WTC11 (cell line): ENCODE measurements at regions not wholly inside any gene's neighbourhood (a gene's known extent, or its start where the extent isn't known, plus 50 kb on each side); places are given as distances from the start of the nearest gene placed in this dataset.

Experiments used
- ATAC-seq: fragments of 200-7000 bp; cut with Tn5 transposase; 2 replicates; pipeline ENCODE4 v1.10.0; 2021; ENCODE audit warnings: mild to moderate bottlenecking, moderate library complexity
- CTCF ChIA-PET: fragments of 300-600 bp; sonication (Branson Sonifier 250); formaldehyde crosslinking; loops from one replicate; lab custom pipeline; 2021; ENCODE audit warnings: antibody characterized with exemption; lab: Charles Lee
- POLR2A ChIA-PET: fragments of 350-600 bp; sonication (Branson Sonifier 250); formaldehyde crosslinking; loops from one replicate; lab custom pipeline; 2021; ENCODE audit warnings: antibody characterized with exemption; lab: Charles Lee
- DNase-seq: peaks from one replicate; pipeline ENCODE4 v3.0.0; 2021; ENCODE audit warnings: low spot score
- H3K27ac Mint-ChIP-seq: 2 replicates; pipeline ENCODE4 v1.8.0; 2021; ENCODE audit warnings: mixed read lengths
- H3K27me3 Mint-ChIP-seq: 2 replicates; pipeline ENCODE4 v1.8.0; 2021; ENCODE audit warnings: low read depth, mild to moderate bottlenecking, moderate library complexity, mixed read lengths
- H3K36me3 Mint-ChIP-seq: 2 replicates; pipeline ENCODE4 v1.8.0; 2021; ENCODE audit warnings: mixed read lengths
- H3K4me1 Mint-ChIP-seq: 2 replicates; pipeline ENCODE4 v1.8.0; 2022; ENCODE audit warnings: mixed read lengths
- H3K4me3 Mint-ChIP-seq: 2 replicates; pipeline ENCODE4 v1.8.0; 2021; ENCODE audit warnings: mild to moderate bottlenecking, moderate library complexity, mixed read lengths
- H3K9me3 Mint-ChIP-seq: 2 replicates; pipeline ENCODE4 v1.8.0; 2021; ENCODE audit warnings: mixed read lengths
- AR ChIP-seq: fragments of 250-450 bp; sonication (Bioruptor Pico); IDR thresholded peaks from 2 replicates; pipeline ENCODE4 v1.9.0; 2021; ENCODE audit warnings: mild to moderate bottlenecking
- ATF2 ChIP-seq: sonication (generic); formaldehyde crosslinking; IDR thresholded peaks from 2 replicates; pipeline ENCODE4 v1.8.1; 2022; ENCODE audit warnings: low read depth, missing genetic modification reagents, borderline replicate concordance
- ATF3 ChIP-seq: sonication (generic); formaldehyde crosslinking; conservative IDR thresholded peaks from 2 replicates; pipeline ENCODE4 v1.8.1; 2022; ENCODE audit warnings: mild to moderate bottlenecking, missing genetic modification reagents
- CREM ChIP-seq: sonication (generic); formaldehyde crosslinking; IDR thresholded peaks from 2 replicates; pipeline ENCODE4 v1.8.1; 2022; ENCODE audit warnings: mild to moderate bottlenecking, missing genetic modification reagents, moderate library complexity
- ESRRA ChIP-seq: sonication (generic); formaldehyde crosslinking; IDR thresholded peaks from 2 replicates; pipeline ENCODE4 v1.8.1; 2022; ENCODE audit warnings: mild to moderate bottlenecking, missing genetic modification reagents, borderline replicate concordance
- FOXJ3 ChIP-seq: sonication (generic); formaldehyde crosslinking; IDR thresholded peaks from 2 replicates; pipeline ENCODE4 v1.9.0; 2021; ENCODE audit warnings: missing genetic modification reagents, mild to moderate bottlenecking, borderline replicate concordance
- FOXP1 ChIP-seq: sonication (generic); formaldehyde crosslinking; IDR thresholded peaks from 2 replicates; pipeline ENCODE4 v1.8.0; 2022; ENCODE audit warnings: missing genetic modification reagents, mild to moderate bottlenecking, moderate library complexity, borderline replicate concordance
- IRF1 ChIP-seq: sonication (generic); formaldehyde crosslinking; IDR thresholded peaks from 2 replicates; pipeline ENCODE4 v1.8.0; 2023; ENCODE audit warnings: missing genetic modification reagents
- JUN ChIP-seq: sonication (generic); formaldehyde crosslinking; IDR thresholded peaks from 2 replicates; pipeline ENCODE4 v1.8.0; 2023; ENCODE audit warnings: mild to moderate bottlenecking, missing genetic modification reagents
- KAT7 ChIP-seq: sonication (generic); formaldehyde crosslinking; IDR thresholded peaks from 2 replicates; pipeline ENCODE4 v1.8.1; 2023; ENCODE audit warnings: missing genetic modification reagents, mild to moderate bottlenecking, borderline replicate concordance
- NFE2L1 ChIP-seq: sonication (generic); formaldehyde crosslinking; IDR thresholded peaks from 2 replicates; pipeline ENCODE4 v1.8.1; 2023; ENCODE audit warnings: missing genetic modification reagents
- NR3C1 ChIP-seq: sonication (generic); formaldehyde crosslinking; conservative IDR thresholded peaks from 2 replicates; pipeline ENCODE4 v1.8.1; 2023; ENCODE audit warnings: low read depth, mild to moderate bottlenecking, missing genetic modification reagents
- PREB ChIP-seq: sonication (generic); formaldehyde crosslinking; IDR thresholded peaks from 2 replicates; pipeline ENCODE4 v1.8.1; 2022; ENCODE audit warnings: mild to moderate bottlenecking, missing genetic modification reagents, moderate library complexity, borderline replicate concordance
- SMAD3 ChIP-seq: sonication (generic); formaldehyde crosslinking; IDR thresholded peaks from 2 replicates; pipeline ENCODE4 v1.8.0; 2022; ENCODE audit warnings: missing genetic modification reagents, mild to moderate bottlenecking, borderline replicate concordance
- SMAD4 ChIP-seq: sonication (generic); formaldehyde crosslinking; IDR thresholded peaks from 2 replicates; pipeline ENCODE4 v1.8.0; 2022; ENCODE audit warnings: mild to moderate bottlenecking, missing genetic modification reagents
- USF1 ChIP-seq: sonication (generic); formaldehyde crosslinking; IDR thresholded peaks from 2 replicates; pipeline ENCODE4 v1.8.0; 2022; ENCODE audit warnings: mild to moderate bottlenecking, missing genetic modification reagents
- ZNF219 ChIP-seq: sonication (generic); formaldehyde crosslinking; IDR thresholded peaks from 2 replicates; pipeline ENCODE4 v1.8.0; 2023; ENCODE audit warnings: missing genetic modification reagents, mild to moderate bottlenecking, borderline replicate concordance
- ZNF232 ChIP-seq: sonication (generic); formaldehyde crosslinking; IDR thresholded peaks from 2 replicates; pipeline ENCODE4 v1.8.0; 2022; ENCODE audit warnings: mild to moderate bottlenecking, missing genetic modification reagents
- ZNF281 ChIP-seq: sonication (generic); formaldehyde crosslinking; IDR thresholded peaks from 2 replicates; pipeline ENCODE4 v1.8.0; 2023; ENCODE audit warnings: mild to moderate bottlenecking, missing genetic modification reagents
- ZNF317 ChIP-seq: sonication (generic); formaldehyde crosslinking; IDR thresholded peaks from 2 replicates; pipeline ENCODE4 v1.8.1; 2023; ENCODE audit warnings: low read depth, mild to moderate bottlenecking, moderate library complexity, missing genetic modification reagents, borderline replicate concordance
- ZNF425 ChIP-seq: fragments of 250-450 bp; sonication (Bioruptor Pico); conservative IDR thresholded peaks from 2 replicates; pipeline ENCODE4 v1.9.0; 2021; ENCODE audit warnings: mild to moderate bottlenecking

- no peak for TF ChIP-seq ZNF219 (CRISPR knock-in tag)
- no peak for TF ChIP-seq ATF2 (CRISPR knock-in tag)
- no peak for TF ChIP-seq CREM (CRISPR knock-in tag)
- no peak for TF ChIP-seq ATF3 (CRISPR knock-in tag)
Measured at GRCh38 chr1:58380345-58380744, 166.2 kb downstream of the OMA1 start (continued).

GRCh38 chr1:58367217-58367616 is 179.3 kb downstream of the OMA1 start:
- no peak for DNase-seq
- ChIA-PET CTCF (no interaction called here), POLR2A (no interaction called here)
- no peak overlapping the region for H3K27ac Mint-ChIP-seq
- H3K4me1 Mint-ChIP-seq: peaks cover 13% of the 10 kb centered on the region
- peaks cover 18% of the 10 kb centered on the region for H3K36me3 Mint-ChIP-seq
- H3K9me3 Mint-ChIP-seq: peaks cover 37% of the 10 kb centered on the region
- peaks cover 3% of the 10 kb centered on the region for H3K27me3 Mint-ChIP-seq
- no peak for TF ChIP-seq IRF1
- no peak for TF ChIP-seq NR3C1 (CRISPR knock-in tag)
- no peak for TF ChIP-seq KAT7 (CRISPR knock-in tag)
- TF ChIP-seq PREB (CRISPR knock-in tag): no peak
- no peak for TF ChIP-seq SMAD3 (CRISPR knock-in tag)
- no peak for TF ChIP-seq FOXJ3
- TF ChIP-seq ZNF219 (CRISPR knock-in tag): no peak
- TF ChIP-seq AR (CRISPR knock-in tag): no peak
- TF ChIP-seq JUN (CRISPR knock-in tag): no peak
- TF ChIP-seq ESRRA: no peak
- no peak for TF ChIP-seq ZNF317 (CRISPR knock-in tag)
- no peak overlapping the region for H3K4me3 Mint-ChIP-seq
- ATAC-seq: no peak

GRCh38 chr1:58365328-58365727 is 181.2 kb downstream of the OMA1 start:
- ATAC-seq (no peak), DNase-seq (no peak)
- peaks cover 18% of the 10 kb centered on the region for H3K9me3 Mint-ChIP-seq
- peaks cover 3% of the 10 kb centered on the region for H3K27me3 Mint-ChIP-seq
- H3K4me3 Mint-ChIP-seq: no peak overlapping the region
- H3K36me3 Mint-ChIP-seq: no peaks in the 10 kb centered on the region; the same call in 1 of the 2 replicates
- ChIA-PET CTCF (no interaction called here), POLR2A (no interaction called here)
- H3K27ac Mint-ChIP-seq: no peak overlapping the region
- H3K4me1 Mint-ChIP-seq: peaks cover 14% of the 10 kb centered on the region
- TF ChIP-seq ESRRA: no peak
- no peak for TF ChIP-seq ZNF281 (CRISPR knock-in tag)
- TF ChIP-seq USF1 (CRISPR knock-in tag): no peak
- TF ChIP-seq ZNF425 (CRISPR knock-in tag): no peak
- TF ChIP-seq FOXP1: no peak
- no peak for TF ChIP-seq ZNF232 (CRISPR knock-in tag)
- no peak for TF ChIP-seq NFE2L1 (CRISPR knock-in tag)
- TF ChIP-seq SMAD4: no peak
